ENCODE measurements at regions not wholly inside any gene's neighbourhood (a gene's known extent, or its start where the extent isn't known, plus 50 kb on each side); places are given as distances from the start of the nearest gene placed in this dataset.

GRCh38 chr5:128881502-128882018 is 83.7 kb upstream of the SLC27A6 start:
- DNase-seq (ENCODE audit: low read depth) = no peak
- no peak for TF ChIP-seq CTCF (conservative IDR thresholded peaks at IDR 0.05; ENCODE audit: low read depth, low read length)
- H3K4me3 ChIP-seq (ENCODE audit: low read depth, low read length) = no peak overlapping the region

- no peak for DNase-seq (ENCODE audit: low read depth)
- no peak for TF ChIP-seq CTCF (conservative IDR thresholded peaks at IDR 0.05; ENCODE audit: low read depth, low read length)
- H3K4me3 ChIP-seq (ENCODE audit: low read depth, low read length) = no peak overlapping the region
Measured at GRCh38 chr5:128885649-128886255, 79.5 kb upstream of the SLC27A6 start.

GRCh38 chr5:128895122-128895521 is 70.2 kb upstream of the SLC27A6 start:
- DNase-seq (ENCODE audit: low read depth) = no peak
- TF ChIP-seq CTCF (conservative IDR thresholded peaks at IDR 0.05; ENCODE audit: low read depth, low read length) = no peak
- no peak overlapping the region for H3K4me3 ChIP-seq (ENCODE audit: low read depth, low read length)

- no peak overlapping the region for H3K4me3 ChIP-seq (ENCODE audit: low read depth, low read length)
- no peak for TF ChIP-seq CTCF (conservative IDR thresholded peaks at IDR 0.05; ENCODE audit: low read depth, low read length)
- DNase-seq (ENCODE audit: low read depth) = no peak
Measured at GRCh38 chr5:128896675-128897074, 68.6 kb upstream of the SLC27A6 start.

- DNase-seq (ENCODE audit: low read depth) = no peak
- H3K4me3 ChIP-seq (ENCODE audit: low read depth, low read length) = no peak overlapping the region
- TF ChIP-seq CTCF (conservative IDR thresholded peaks at IDR 0.05; ENCODE audit: low read depth, low read length) = no peak
Measured at GRCh38 chr5:128903550-128903949, 61.7 kb upstream of the SLC27A6 start.

GRCh38 chr5:128904805-128905567 is 60.3 kb upstream of the SLC27A6 start:
- no peak overlapping the region for H3K4me3 ChIP-seq (ENCODE audit: low read depth, low read length)
- DNase-seq (ENCODE audit: low read depth) = peak; percentile 48
- no peak for TF ChIP-seq CTCF (conservative IDR thresholded peaks at IDR 0.05; ENCODE audit: low read depth, low read length)

Measured in choroid plexus epithelial cell (primary cell).